K562 (cell line): ENCODE measurements at regions not wholly inside any gene's neighbourhood (a gene's known extent, or its start where the extent isn't known, plus 50 kb on each side); places are given as distances from the start of the nearest gene placed in this dataset.

ENCODE experiments used
- CSDE1 ChIP-seq, 2 experiments: fragments of 450-650 bp; IDR thresholded peaks; 2 replicates each; pipeline ENCODE4 v1.6.1; 2016; ENCODE audit warnings: mild to moderate bottlenecking in 1 of 2
- ETV5 ChIP-seq: sonication (generic); formaldehyde crosslinking; IDR thresholded peaks from 2 replicates; pipeline ENCODE4 v1.4.0; 2020; ENCODE audit warnings: low read depth, mild to moderate bottlenecking, missing genetic modification reagents
- ETV6 ChIP-seq, 3 experiments: fragments of 150-350 bp in 1 of 3; sonication (generic) in 1 of 3; formaldehyde crosslinking in 1 of 3; IDR thresholded peaks; 2 replicates each; pipeline versions ENCODE4 v1.6.1 to v1.8.0; 2014 to 2022; ENCODE audit warnings: borderline replicate concordance in 2 of 3, low read depth in 2 of 3, antibody characterized with exemption in 1 of 3, low read length in 1 of 3, mild to moderate bottlenecking in 1 of 3, missing genetic modification reagents in 1 of 3
- FOXO4 ChIP-seq: fragments of 450-650 bp; formaldehyde crosslinking; IDR thresholded peaks from 2 replicates; pipeline ENCODE4 v1.4.0; 2020; ENCODE audit warnings: mild to moderate bottlenecking, moderate library complexity
- HMGN3 ChIP-seq: IDR thresholded peaks from 2 replicates; pipeline ENCODE4 v1.6.1; 2011; ENCODE audit warnings: borderline replicate concordance, low read depth, mild to moderate bottlenecking, mixed read lengths, low read length; ENCODE audit not compliant: insufficient read length; ENCODE audit errors: extremely low read depth
- HNRNPLL ChIP-seq: fragments of 200-400 bp; formaldehyde crosslinking; IDR thresholded peaks from 2 replicates; pipeline ENCODE4 v1.6.1; 2017; ENCODE audit warnings: low read length, low read depth, mild to moderate bottlenecking; ENCODE audit not compliant: poor library complexity, severe bottlenecking
- JUN ChIP-seq, 2 experiments: sonication (generic) in 1 of 2; formaldehyde crosslinking in 1 of 2; IDR thresholded peaks; 2 replicates each; pipeline versions ENCODE4 v1.6.1 to v1.8.0; 2012 to 2022; ENCODE audit warnings: borderline replicate concordance in 2 of 2, mild to moderate bottlenecking in 2 of 2, improper control_type of control experiment in 1 of 2, low read depth in 1 of 2, low read length in 1 of 2, missing genetic modification reagents in 1 of 2
- MCM2 ChIP-seq: fragments of 450-650 bp; IDR thresholded peaks from 2 replicates; pipeline ENCODE4 v1.6.1; 2017; ENCODE audit warnings: low read depth, mild to moderate bottlenecking
- MLX ChIP-seq, 2 experiments: fragments of 450-650 bp in 1 of 2; sonication (generic) in 1 of 2; formaldehyde crosslinking; conservative IDR thresholded peaks; 2 replicates each; pipeline versions ENCODE4 v1.4.0 to v1.8.1; 2020 to 2022; ENCODE audit warnings: mild to moderate bottlenecking in 1 of 2, missing genetic modification reagents in 1 of 2
- NFXL1 ChIP-seq: fragments of 450-650 bp; formaldehyde crosslinking; IDR thresholded peaks from 2 replicates; pipeline ENCODE4 v1.4.0; 2021; ENCODE audit warnings: mild to moderate bottlenecking
- POLR2A ChIP-seq: fragments of 450-650 bp; conservative IDR thresholded peaks from 2 replicates; pipeline ENCODE4 v1.6.1; 2016
- ZNF174 ChIP-seq: fragments of 250-450 bp; sonication (Bioruptor Pico); IDR thresholded peaks from 2 replicates; pipeline ENCODE4 v1.4.0; 2020; ENCODE audit warnings: mild to moderate bottlenecking
- ZNF212 ChIP-seq: fragments of 450-650 bp; formaldehyde crosslinking; IDR thresholded peaks from 2 replicates; pipeline ENCODE4 v1.4.0; 2020; ENCODE audit warnings: mild to moderate bottlenecking
- ZNF644 ChIP-seq: fragments of 200-800 bp; sonication (Bioruptor generic); IDR thresholded peaks from 2 replicates; pipeline ENCODE4 v1.6.1; 2016; ENCODE audit warnings: low read depth, missing genetic modification characterization, missing compliant biosample characterization
- ZNF76 ChIP-seq: fragments of 250-450 bp; sonication (Bioruptor Pico); IDR thresholded peaks from 2 replicates; pipeline ENCODE4 v1.4.0; 2020; ENCODE audit warnings: mild to moderate bottlenecking, moderate library complexity, borderline replicate concordance
- TF ChIP-seq, protein P1 (sequence below): fragments of 450-650 bp; IDR thresholded peaks from 2 replicates; pipeline ENCODE4 v1.6.1; 2014; ENCODE audit warnings: low read depth, mild to moderate bottlenecking, moderate library complexity, borderline replicate concordance
- TF ChIP-seq, protein P2 (sequence below): fragments of 250-450 bp; sonication (Bioruptor Pico); IDR thresholded peaks from 2 replicates; pipeline ENCODE4 v1.9.0; 2021; ENCODE audit warnings: mild to moderate bottlenecking
- TF ChIP-seq, protein P3 (sequence below), 3 experiments: fragments of 200-800 bp in 1 of 3; fragments of 250-450 bp in 1 of 3; fragments of 450-650 bp in 1 of 3; sonication (Bioruptor Pico) in 1 of 3; sonication (Bioruptor generic) in 1 of 3; formaldehyde crosslinking in 1 of 3; IDR thresholded peaks; 2 replicates each; pipeline versions ENCODE4 v1.6.1 to v1.8.0; 2016 to 2022; ENCODE audit warnings: mild to moderate bottlenecking in 2 of 3, missing genetic modification characterization in 2 of 3, missing compliant biosample characterization in 1 of 3, moderate library complexity in 1 of 3

- TF ChIP-seq HNRNPLL (no peak), MLX (CRISPR knock-in tag; conservative IDR thresholded peaks at IDR 0.05) (no peak), ZNF212 (no peak), ETV5 (CRISPR knock-in tag) (peak; percentile 17; the same call in 1 of the 2 replicates), ZNF174 (no peak), MCM2 (no peak), ZNF76 (CRISPR knock-in tag) (no peak; the same call in 1 of the 2 replicates), CSDE1 (IDR thresholded peaks at IDR 0.05) (no peak), NFXL1 (CRISPR knock-in tag) (no peak), FOXO4 (CRISPR knock-in tag) (no peak), HMGN3 (peak; percentile 70), POLR2A (peak; percentile 83), JUN (IDR thresholded peaks at IDR 0.05; ENCODE audit: borderline replicate concordance, low read depth, low read length) (no peak), JUN (CRISPR knock-in tag; IDR thresholded peaks at IDR 0.05; ENCODE audit: borderline replicate concordance) (0 out of 2 replicates have a peak, but pooled peaks have one; percentile 60), ETV6 (IDR thresholded peaks at IDR 0.05; ENCODE audit: borderline replicate concordance in 1 of 2, low read depth in 2 of 2, low read length in 1 of 2) (no peak), ETV6 (CRISPR knock-in tag; IDR thresholded peaks at IDR 0.05; ENCODE audit: borderline replicate concordance) (no peak), ZNF644 (tag) (no peak)
- TF ChIP-seq, protein P1, sequence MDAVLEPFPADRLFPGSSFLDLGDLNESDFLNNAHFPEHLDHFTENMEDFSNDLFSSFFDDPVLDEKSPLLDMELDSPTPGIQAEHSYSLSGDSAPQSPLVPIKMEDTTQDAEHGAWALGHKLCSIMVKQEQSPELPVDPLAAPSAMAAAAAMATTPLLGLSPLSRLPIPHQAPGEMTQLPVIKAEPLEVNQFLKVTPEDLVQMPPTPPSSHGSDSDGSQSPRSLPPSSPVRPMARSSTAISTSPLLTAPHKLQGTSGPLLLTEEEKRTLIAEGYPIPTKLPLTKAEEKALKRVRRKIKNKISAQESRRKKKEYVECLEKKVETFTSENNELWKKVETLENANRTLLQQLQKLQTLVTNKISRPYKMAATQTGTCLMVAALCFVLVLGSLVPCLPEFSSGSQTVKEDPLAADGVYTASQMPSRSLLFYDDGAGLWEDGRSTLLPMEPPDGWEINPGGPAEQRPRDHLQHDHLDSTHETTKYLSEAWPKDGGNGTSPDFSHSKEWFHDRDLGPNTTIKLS: peak; percentile 29; the same call in 1 of the 2 replicates
- TF ChIP-seq, protein P2, sequence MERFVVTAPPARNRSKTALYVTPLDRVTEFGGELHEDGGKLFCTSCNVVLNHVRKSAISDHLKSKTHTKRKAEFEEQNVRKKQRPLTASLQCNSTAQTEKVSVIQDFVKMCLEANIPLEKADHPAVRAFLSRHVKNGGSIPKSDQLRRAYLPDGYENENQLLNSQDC (CRISPR knock-in tag): no peak
- TF ChIP-seq, protein P3, sequence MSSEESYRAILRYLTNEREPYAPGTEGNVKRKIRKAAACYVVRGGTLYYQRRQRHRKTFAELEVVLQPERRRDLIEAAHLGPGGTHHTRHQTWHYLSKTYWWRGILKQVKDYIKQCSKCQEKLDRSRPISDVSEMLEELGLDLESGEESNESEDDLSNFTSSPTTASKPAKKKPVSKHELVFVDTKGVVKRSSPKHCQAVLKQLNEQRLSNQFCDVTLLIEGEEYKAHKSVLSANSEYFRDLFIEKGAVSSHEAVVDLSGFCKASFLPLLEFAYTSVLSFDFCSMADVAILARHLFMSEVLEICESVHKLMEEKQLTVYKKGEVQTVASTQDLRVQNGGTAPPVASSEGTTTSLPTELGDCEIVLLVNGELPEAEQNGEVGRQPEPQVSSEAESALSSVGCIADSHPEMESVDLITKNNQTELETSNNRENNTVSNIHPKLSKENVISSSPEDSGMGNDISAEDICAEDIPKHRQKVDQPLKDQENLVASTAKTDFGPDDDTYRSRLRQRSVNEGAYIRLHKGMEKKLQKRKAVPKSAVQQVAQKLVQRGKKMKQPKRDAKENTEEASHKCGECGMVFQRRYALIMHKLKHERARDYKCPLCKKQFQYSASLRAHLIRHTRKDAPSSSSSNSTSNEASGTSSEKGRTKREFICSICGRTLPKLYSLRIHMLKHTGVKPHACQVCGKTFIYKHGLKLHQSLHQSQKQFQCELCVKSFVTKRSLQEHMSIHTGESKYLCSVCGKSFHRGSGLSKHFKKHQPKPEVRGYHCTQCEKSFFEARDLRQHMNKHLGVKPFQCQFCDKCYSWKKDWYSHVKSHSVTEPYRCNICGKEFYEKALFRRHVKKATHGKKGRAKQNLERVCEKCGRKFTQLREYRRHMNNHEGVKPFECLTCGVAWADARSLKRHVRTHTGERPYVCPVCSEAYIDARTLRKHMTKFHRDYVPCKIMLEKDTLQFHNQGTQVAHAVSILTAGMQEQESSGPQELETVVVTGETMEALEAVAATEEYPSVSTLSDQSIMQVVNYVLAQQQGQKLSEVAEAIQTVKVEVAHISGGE (CRISPR knock-in tag; IDR thresholded peaks at IDR 0.05): no peak
Measured at GRCh38 chr1:90850898-90851710, 134.0 kb upstream of the BARHL2 start (continued).
